HEK293T (cell line): ENCODE measurements at regions not wholly inside any gene's neighbourhood (a gene's known extent, or its start where the extent isn't known, plus 50 kb on each side); places are given as distances from the start of the nearest gene placed in this dataset.

Source experiments
- BHLHE40 ChIP-seq: fragments of 450-650 bp; IDR thresholded peaks from 2 replicates; pipeline ENCODE4 v1.6.1; 2016; ENCODE audit warnings: mild to moderate bottlenecking, moderate library complexity, borderline replicate concordance
- ELF4 ChIP-seq: fragments of 450-650 bp; IDR thresholded peaks from 2 replicates; pipeline ENCODE4 v1.6.1; 2017; ENCODE audit warnings: antibody characterized with exemption
- FOXA1 ChIP-seq: fragments of 450-650 bp; IDR thresholded peaks from 2 replicates; pipeline ENCODE4 v1.6.1; 2016; ENCODE audit warnings: mild to moderate bottlenecking
- FOXM1 ChIP-seq: fragments of 450-650 bp; IDR thresholded peaks from 2 replicates; pipeline ENCODE4 v1.6.1; 2017; ENCODE audit warnings: mild to moderate bottlenecking, borderline replicate concordance
- HDGF ChIP-seq: fragments of 450-650 bp; IDR thresholded peaks from 2 replicates; pipeline ENCODE4 v1.6.1; 2017; ENCODE audit warnings: antibody characterized with exemption, borderline replicate concordance
- L3MBTL2 ChIP-seq: fragments of 450-650 bp; conservative IDR thresholded peaks from 2 replicates; pipeline ENCODE4 v1.6.1; 2016; ENCODE audit warnings: mild to moderate bottlenecking
- LEF1 ChIP-seq: fragments of 450-650 bp; IDR thresholded peaks from 2 replicates; pipeline ENCODE4 v1.6.1; 2017; ENCODE audit warnings: mild to moderate bottlenecking, borderline replicate concordance
- NFRKB ChIP-seq: fragments of 450-650 bp; IDR thresholded peaks from 2 replicates; pipeline ENCODE4 v1.6.1; 2016; ENCODE audit warnings: mild to moderate bottlenecking, moderate library complexity
- SP1 ChIP-seq: fragments of 450-650 bp; IDR thresholded peaks from 2 replicates; pipeline ENCODE4 v1.6.1; 2017
- SUZ12 ChIP-seq: fragments of 450-650 bp; IDR thresholded peaks from 2 replicates; pipeline ENCODE4 v1.6.1; 2016; ENCODE audit warnings: mild to moderate bottlenecking
- TARDBP ChIP-seq: fragments of 450-650 bp; IDR thresholded peaks from 2 replicates; pipeline ENCODE4 v1.6.1; 2016

- no peak for TF ChIP-seq HDGF
- no peak for TF ChIP-seq BHLHE40
- no peak for TF ChIP-seq SP1
- no peak for TF ChIP-seq ELF4
- TF ChIP-seq L3MBTL2 = no peak
- TF ChIP-seq NFRKB = no peak
- TF ChIP-seq LEF1 = no peak
- no peak for TF ChIP-seq FOXA1
- no peak for TF ChIP-seq TARDBP
- TF ChIP-seq SUZ12 = no peak
- TF ChIP-seq FOXM1 = no peak
Observed at GRCh38 chr7:68793513-68793912, 804.8 kb upstream of the AUTS2 start.
